Ishikawa (cell line): ENCODE measurements at regions not wholly inside any gene's neighbourhood (a gene's known extent, or its start where the extent isn't known, plus 50 kb on each side); places are given as distances from the start of the nearest gene placed in this dataset.

Experiments
- CEBPB ChIP-seq: IDR thresholded peaks from 2 replicates; pipeline ENCODE4 v1.6.1; 2012
- CREB1 ChIP-seq: IDR thresholded peaks from 2 replicates; pipeline ENCODE4 v1.6.1; 2012; ENCODE audit warnings: low read depth
- EGR1 ChIP-seq: IDR thresholded peaks from 2 replicates; pipeline ENCODE4 v1.6.1; 2012
- EP300 ChIP-seq: IDR thresholded peaks from 2 replicates; pipeline ENCODE4 v1.6.1; 2012; ENCODE audit warnings: borderline replicate concordance
- FOXM1 ChIP-seq: IDR thresholded peaks from 2 replicates; pipeline ENCODE4 v1.6.1; 2012; ENCODE audit warnings: low read depth, borderline replicate concordance
- NFIC ChIP-seq: IDR thresholded peaks from 2 replicates; pipeline ENCODE4 v1.6.1; 2012
- RAD21 ChIP-seq: IDR thresholded peaks from 2 replicates; pipeline ENCODE4 v1.6.1; 2012; ENCODE audit warnings: low read depth
- TAF1 ChIP-seq: IDR thresholded peaks from 2 replicates; pipeline ENCODE4 v1.6.1; 2012; ENCODE audit warnings: low read depth, mild to moderate bottlenecking
- TCF12 ChIP-seq: IDR thresholded peaks from 2 replicates; pipeline ENCODE4 v1.6.1; 2012; ENCODE audit warnings: low read depth
- TEAD4 ChIP-seq: IDR thresholded peaks from 2 replicates; pipeline ENCODE4 v1.6.1; 2012
- YY1 ChIP-seq: IDR thresholded peaks from 2 replicates; pipeline ENCODE4 v1.6.1; 2012; ENCODE audit warnings: low read depth
- ZBTB7A ChIP-seq: IDR thresholded peaks from 2 replicates; pipeline ENCODE4 v1.6.1; 2012; ENCODE audit warnings: low read depth
- TF ChIP-seq, protein P1 (sequence below): IDR thresholded peaks from 2 replicates; pipeline ENCODE4 v1.6.1; 2012
- TF ChIP-seq, protein P2 (sequence below): IDR thresholded peaks from 2 replicates; pipeline ENCODE4 v1.6.1; 2012
- TF ChIP-seq, protein P3 (sequence below): IDR thresholded peaks from 2 replicates; pipeline ENCODE4 v1.6.1; 2012; ENCODE audit warnings: low read depth, mild to moderate bottlenecking

DNA sequence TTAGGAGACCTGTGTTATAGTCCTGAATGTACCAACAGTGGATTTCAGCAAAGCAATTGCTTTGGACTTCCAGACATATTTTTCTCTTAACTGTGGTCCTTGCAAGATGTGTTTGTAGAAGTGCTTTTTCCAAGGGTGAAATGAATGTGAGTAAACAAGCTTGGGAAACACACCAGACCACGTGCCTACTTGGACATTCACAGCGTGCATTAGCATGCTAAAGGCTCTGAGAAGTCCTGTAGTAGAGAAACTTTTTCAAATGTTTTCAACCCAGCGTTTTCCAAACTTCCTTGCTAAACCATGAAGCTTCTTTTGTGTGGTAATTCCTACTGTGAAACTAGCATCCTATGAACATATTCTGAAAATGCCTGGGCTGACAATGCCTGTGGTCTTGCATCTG lies 91.2 kb upstream of the DBX1 start:
- no peak for TF ChIP-seq RAD21
- TF ChIP-seq, protein P1, sequence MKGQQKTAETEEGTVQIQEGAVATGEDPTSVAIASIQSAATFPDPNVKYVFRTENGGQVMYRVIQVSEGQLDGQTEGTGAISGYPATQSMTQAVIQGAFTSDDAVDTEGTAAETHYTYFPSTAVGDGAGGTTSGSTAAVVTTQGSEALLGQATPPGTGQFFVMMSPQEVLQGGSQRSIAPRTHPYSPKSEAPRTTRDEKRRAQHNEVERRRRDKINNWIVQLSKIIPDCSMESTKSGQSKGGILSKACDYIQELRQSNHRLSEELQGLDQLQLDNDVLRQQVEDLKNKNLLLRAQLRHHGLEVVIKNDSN = no peak
- TF ChIP-seq, protein P2, sequence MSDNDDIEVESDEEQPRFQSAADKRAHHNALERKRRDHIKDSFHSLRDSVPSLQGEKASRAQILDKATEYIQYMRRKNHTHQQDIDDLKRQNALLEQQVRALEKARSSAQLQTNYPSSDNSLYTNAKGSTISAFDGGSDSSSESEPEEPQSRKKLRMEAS = no peak
- TF ChIP-seq FOXM1 = no peak
- TF ChIP-seq, protein P3, sequence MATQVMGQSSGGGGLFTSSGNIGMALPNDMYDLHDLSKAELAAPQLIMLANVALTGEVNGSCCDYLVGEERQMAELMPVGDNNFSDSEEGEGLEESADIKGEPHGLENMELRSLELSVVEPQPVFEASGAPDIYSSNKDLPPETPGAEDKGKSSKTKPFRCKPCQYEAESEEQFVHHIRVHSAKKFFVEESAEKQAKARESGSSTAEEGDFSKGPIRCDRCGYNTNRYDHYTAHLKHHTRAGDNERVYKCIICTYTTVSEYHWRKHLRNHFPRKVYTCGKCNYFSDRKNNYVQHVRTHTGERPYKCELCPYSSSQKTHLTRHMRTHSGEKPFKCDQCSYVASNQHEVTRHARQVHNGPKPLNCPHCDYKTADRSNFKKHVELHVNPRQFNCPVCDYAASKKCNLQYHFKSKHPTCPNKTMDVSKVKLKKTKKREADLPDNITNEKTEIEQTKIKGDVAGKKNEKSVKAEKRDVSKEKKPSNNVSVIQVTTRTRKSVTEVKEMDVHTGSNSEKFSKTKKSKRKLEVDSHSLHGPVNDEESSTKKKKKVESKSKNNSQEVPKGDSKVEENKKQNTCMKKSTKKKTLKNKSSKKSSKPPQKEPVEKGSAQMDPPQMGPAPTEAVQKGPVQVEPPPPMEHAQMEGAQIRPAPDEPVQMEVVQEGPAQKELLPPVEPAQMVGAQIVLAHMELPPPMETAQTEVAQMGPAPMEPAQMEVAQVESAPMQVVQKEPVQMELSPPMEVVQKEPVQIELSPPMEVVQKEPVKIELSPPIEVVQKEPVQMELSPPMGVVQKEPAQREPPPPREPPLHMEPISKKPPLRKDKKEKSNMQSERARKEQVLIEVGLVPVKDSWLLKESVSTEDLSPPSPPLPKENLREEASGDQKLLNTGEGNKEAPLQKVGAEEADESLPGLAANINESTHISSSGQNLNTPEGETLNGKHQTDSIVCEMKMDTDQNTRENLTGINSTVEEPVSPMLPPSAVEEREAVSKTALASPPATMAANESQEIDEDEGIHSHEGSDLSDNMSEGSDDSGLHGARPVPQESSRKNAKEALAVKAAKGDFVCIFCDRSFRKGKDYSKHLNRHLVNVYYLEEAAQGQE = no peak
- no peak for TF ChIP-seq ZBTB7A
- no peak for TF ChIP-seq EP300
- no peak for TF ChIP-seq EGR1
- no peak for TF ChIP-seq CEBPB
- TF ChIP-seq TAF1 = no peak

DNA sequence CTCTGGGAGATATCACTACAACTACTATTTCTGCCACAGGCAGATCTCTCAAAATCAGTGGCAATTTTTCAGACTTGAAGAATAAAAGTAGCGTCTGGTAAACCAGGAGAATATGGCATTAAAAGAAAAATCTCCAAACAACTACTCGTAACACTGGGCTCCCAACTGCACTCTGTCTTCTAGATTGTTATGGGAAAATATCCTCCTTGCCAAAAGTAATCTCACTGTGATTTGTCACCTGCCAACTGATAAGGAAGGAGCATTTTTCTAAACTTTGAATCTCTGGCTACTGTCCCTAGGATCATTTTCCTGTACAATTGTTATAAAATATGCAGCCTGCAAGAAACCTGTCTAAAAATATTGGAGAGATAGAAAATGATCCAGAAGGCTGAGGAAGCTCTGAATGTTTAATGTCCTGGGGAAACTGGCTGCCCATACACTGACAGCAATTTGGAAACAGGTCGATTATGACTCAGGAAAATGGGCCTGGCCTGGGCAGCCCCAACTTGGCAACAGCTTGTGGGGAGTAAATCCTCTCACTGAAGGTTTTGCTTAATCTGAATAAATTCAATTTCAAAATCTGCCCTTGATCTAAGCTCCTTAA lies 90.5 kb upstream of the DBX1 start:
- TF ChIP-seq, protein P2 = no peak
- TF ChIP-seq CREB1 (no peak), ZBTB7A (no peak), TEAD4 (no peak), TAF1 (no peak), TCF12 (no peak), NFIC (no peak), RAD21 (no peak), EP300 (no peak), FOXM1 (no peak), CEBPB (no peak), YY1 (no peak), EGR1 (no peak)
- TF ChIP-seq, protein P1 = no peak
- TF ChIP-seq, protein P3 = no peak

DNA sequence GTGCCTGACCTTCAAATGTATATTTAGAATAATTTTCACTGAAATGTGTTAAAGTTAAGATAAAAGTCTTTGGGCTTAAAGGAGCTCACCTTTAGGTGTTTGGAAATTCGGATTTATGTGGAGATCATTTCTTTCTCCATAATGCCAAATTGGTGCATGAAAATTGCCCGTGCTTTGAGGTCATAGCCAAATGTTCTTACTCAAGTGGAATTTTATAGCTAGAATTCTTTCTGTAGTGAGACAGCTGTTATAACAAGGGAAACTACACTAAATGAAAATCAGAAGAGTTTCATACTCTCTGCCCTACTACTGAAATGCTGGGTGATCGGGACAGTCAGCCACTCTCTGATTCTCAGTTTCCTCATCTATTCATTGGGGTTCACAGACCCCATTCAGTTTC lies 89.5 kb upstream of the DBX1 start:
- TF ChIP-seq CEBPB = no peak
- TF ChIP-seq ZBTB7A = no peak
- TF ChIP-seq TAF1 = no peak
- no peak for TF ChIP-seq TCF12
- TF ChIP-seq EP300 = no peak
- TF ChIP-seq, protein P1 = no peak
- TF ChIP-seq EGR1 = no peak

DNA sequence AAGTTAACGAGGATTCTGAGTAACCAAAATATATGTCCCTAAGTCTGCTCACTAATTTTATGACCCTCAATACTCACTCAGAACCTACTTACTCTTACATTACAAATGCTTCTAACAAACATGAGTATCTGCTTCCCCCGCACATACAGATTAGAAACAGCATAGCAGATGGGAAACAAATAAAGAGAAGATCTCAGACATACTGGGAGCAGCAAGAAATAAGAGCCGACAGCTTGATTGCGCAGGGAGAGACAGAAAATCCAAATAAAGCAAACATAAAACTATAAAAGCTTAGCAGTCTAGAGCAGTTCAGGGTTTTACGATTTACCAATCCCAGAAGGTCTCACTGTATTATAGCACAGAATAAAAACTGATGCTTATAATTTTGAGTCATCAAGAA lies 89.1 kb upstream of the DBX1 start:
- TF ChIP-seq, protein P2 = no peak

DNA sequence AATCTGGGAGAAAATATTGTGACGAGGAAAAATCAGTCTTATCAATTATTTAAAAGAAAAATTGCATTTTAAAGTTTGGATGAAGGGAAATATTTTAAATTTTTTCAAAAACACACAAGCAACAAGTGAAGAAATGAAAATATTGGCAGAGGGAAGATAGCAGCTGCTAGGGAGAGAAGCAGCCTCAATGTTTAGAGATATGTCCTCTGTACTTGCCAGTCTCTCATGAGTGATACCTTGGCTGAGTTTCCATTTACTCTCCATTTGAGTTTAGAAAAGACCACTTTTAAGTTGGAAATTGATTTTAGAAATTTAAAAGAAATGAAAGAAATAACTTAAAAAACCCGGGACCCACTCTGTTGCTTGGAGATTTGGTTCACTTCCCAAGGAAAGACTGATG lies 88.6 kb upstream of the DBX1 start:
- TF ChIP-seq RAD21 (no peak), NFIC (no peak), EP300 (no peak), YY1 (no peak), EGR1 (no peak), TCF12 (no peak), CREB1 (no peak), CEBPB (no peak), ZBTB7A (no peak), TEAD4 (no peak), TAF1 (no peak), FOXM1 (no peak)
- TF ChIP-seq, protein P2 = no peak
- TF ChIP-seq, protein P3 = no peak
- TF ChIP-seq, protein P1 = no peak
